GM21529 (cell line): ENCODE measurements at regions not wholly inside any gene's neighbourhood (a gene's known extent, or its start where the extent isn't known, plus 50 kb on each side); places are given as distances from the start of the nearest gene placed in this dataset.

ENCODE experiments used
- ATAC-seq: cut with Tn5 transposase; IDR thresholded peaks from one replicate; pipeline ENCODE4 v1.9.1; 2021; ENCODE audit not compliant: unreplicated experiment

DNA sequence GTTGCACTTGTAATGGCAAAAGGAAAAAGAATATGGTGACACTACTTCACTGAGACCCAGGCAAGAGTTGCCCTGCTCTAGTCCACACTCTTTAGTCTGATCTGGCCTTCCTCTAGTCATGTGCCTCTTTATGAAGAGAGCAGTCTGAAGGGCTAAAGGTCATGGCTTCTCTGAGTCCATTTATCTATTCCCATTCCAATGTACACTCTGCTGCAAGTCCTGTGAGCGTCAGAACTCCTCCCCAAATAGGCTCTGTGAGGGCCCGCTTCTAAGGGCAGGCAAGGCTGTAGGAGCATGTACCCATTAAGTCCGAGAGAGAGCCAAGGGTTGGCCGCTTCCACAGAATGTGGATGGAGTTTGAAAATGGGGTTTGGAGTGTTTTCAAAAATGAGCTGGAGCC, 209.3 kb downstream of the AHR start:
- no peak for ATAC-seq

DNA sequence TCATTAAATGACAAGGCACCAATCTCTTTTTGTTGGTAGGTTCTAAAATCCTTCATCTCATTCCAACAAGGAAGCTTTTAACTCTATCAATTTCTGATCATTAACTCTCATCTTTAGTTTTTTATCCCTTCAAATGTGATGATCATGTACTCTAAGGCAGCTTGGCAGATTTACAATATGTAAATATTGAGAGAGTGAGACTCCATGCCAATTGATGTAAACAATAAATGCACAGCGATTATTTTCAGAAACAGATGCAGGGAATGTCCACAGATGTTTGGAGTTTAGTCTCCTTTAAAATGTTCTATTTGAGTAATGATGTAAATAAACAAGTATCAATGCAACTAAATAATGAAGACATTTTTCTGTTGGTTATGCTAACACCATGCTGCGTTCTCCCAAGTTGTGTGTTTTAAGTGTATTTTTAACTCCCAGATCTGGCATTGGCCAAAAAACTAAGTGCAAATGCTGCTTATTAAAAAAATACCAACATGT, 213.8 kb downstream of the AHR start:
- no peak for ATAC-seq

GRCh38 chr7:17516771-17517170, 218.3 kb downstream of the AHR start:
- no peak for ATAC-seq

GRCh38 chr7:17520941-17521340, 222.5 kb downstream of the AHR start:
- ATAC-seq, result no peak

GRCh38 chr7:17521437-17521836, 223.0 kb downstream of the AHR start:
- no peak for ATAC-seq

- ATAC-seq, result no peak
These were observed 225.6 kb downstream of the AHR start for GRCh38 chr7:17523813-17524739.

GRCh38 chr7:17524746-17525145, 226.3 kb downstream of the AHR start:
- ATAC-seq, result no peak

- ATAC-seq, result no peak
These were observed 228.2 kb downstream of the AHR start for GRCh38 chr7:17526621-17527020.

DNA sequence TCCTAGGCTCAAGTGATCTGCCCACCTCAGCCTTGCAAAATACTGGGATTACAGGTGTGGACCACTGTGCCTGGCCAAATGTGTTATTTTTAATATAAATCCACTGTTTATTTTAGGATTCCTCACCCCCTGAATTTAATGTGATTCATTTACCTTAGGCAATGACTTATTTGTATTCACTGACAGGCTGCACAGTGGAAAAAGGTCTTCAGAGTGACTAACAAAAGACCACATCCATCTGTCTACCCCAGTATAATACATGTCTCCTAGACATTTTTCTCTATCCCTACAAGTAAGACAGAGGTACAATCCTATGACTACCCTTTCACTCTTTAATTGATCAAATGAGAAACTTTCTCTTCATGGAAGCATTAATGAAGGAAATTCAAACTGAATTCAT, 230.2 kb downstream of the AHR start:
- no peak for ATAC-seq

DNA sequence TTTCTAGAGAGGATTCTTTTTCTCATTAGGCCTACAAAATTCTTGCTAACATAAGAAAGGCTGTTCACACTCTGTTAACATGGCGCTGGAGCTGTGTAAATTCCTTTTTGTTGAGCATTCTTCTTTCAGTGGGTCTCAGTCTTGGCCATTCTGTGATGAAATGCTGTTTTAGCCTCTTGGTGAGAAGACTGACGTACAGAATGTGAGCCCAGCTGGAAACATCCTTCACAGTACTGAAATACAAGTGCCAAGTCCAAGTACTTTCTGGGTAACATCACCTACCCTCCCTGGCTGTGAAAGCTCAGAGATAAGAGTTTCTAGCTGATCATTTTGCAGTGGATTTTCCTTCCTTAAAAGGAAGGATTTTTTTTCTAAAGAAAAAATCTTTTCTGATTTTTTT, 231.8 kb downstream of the AHR start:
- ATAC-seq, result no peak

DNA sequence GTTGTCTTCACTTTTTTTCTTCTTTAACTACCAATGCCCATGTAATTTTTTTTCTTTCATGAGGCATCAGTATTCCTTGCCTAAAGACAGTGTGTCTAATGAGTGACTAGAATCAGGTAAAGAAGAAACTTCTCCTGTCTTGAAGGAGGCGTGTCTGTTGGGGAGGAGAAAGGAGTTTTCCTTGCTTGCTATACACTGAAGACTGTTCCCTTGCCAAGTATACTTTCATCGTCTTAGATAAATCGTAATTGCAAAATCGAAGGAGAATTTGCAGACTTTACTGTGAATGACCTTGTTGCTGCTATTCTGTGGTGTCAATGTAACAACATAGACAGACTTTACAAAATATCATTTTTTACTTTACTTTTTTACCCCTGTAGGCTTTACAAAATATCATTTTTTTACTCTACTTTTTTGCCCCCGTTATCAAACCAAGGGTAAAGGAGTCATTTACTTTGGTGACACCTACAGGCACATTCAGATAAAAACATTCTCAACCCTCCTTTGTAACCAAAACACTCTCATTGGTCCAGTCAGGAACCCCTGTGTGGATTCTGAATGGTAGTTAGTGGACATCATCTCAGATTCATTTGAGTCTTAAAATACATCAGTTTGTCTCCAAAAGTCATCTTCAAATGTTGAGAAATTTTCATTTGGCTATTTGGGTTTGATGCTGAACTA, 232.4 kb downstream of the AHR start:
- peak; percentile 66 for ATAC-seq

GRCh38 chr7:17532861-17533404, 234.5 kb downstream of the AHR start:
- no peak for ATAC-seq

GRCh38 chr7:17534348-17534747, 235.9 kb downstream of the AHR start:
- ATAC-seq, result no peak

GRCh38 chr7:17535776-17536175, 237.3 kb downstream of the AHR start:
- ATAC-seq, result no peak

GRCh38 chr7:17544401-17544800, 245.9 kb downstream of the AHR start:
- no peak for ATAC-seq

DNA sequence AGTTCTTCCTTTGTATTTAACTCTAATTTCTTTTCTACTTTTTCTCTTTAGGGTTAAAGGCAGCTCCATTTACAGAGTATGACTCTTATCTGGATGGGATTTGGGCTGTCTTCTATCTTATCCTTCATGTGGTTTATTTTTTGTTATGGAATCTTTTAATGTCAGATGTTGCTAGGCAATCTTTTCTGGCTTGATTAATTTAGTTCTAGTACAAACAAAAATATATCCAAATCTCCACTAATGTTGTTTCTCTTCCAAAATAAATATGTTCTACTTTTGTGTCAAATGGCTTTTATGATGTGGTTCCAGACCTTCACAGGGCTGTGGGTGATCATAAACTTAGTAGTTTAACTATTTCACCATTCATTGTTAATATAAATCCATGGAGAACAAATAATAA, 246.9 kb downstream of the AHR start:
- no peak for ATAC-seq

DNA sequence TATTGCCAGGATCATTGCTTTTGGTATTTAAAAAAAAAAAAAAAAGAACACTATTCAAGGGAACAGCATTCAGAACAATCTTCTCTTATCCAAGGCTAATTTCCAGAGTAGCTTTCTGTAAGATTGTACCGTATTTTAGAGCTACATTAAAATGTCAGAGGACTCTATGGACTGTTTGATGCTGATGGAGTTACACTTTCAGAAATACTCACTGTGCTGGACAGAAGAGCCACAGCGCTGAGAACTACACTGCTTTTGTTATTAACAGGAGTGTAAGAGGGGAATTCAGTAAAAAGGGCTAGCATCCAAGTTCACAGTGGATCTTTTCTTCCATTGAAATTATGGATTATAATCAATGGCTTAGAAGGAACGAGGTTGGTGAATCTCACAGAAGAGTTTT, 247.7 kb downstream of the AHR start:
- ATAC-seq, result no peak

DNA sequence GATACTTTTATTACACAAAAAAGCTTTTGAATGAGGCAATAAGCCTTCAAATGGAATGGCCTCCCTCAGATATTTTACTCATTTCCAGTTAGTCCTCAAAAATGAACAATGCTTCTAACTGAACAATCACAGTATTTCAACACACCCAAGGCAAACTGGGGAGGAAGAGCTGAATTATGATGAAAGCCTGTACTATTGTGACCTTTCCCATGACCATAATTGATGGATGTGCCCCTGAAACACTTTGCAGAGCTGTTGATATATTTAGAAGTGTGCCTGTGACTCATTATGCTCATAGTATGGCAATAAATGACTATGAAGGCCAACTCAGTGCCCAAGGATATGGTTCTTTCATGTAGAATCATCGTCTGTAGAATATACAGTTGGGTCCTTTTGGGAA, 248.1 kb downstream of the AHR start:
- no peak for ATAC-seq

DNA sequence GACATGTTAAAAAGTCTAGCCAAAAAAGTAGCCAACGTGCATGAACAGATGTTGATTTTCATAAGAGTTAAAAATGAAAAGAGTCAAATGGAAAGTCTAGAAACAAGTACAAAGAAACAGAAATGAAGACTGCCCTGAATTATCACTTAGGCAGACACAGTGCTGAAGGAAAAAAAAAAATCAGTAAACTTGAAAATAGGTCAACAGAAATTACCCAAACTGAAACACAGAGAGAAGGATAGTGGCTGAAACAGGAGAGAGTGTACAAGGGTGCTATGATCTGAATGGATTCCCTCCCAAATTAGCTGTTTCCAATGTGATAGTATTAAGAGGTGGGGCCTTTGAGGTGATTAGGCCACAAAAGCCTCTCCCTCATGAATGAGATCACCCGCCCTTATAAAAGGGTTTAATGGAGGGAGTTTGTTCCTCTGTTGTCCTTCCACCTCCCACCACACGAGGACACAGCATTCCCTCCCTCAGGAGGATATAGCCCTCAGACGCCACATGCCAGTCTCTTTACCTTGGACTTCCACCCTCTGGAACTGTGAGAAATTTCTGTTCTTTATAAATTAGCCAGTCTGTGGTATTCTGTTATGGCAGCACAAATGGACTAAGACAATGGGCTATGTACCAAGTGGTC, 249.7 kb downstream of the AHR start:
- no peak for ATAC-seq

DNA sequence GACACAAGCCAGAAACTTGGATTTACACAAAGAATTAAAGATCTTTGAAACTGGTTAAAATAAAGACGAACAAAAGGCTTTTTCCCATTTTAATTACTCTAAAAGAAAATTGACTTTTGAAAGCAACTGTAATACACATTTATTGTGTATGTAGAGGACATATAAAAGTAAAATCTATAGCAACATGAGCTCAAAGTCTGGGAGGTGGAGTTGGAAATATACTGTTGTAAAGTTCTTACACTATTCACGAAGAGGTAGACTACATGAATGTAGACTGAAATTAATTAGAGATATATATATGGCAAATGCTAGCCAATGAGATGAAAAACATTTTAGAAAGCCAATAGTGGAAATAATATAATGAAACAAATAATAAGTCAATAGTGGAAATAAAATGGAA, 251.0 kb downstream of the AHR start:
- ATAC-seq, result no peak

DNA sequence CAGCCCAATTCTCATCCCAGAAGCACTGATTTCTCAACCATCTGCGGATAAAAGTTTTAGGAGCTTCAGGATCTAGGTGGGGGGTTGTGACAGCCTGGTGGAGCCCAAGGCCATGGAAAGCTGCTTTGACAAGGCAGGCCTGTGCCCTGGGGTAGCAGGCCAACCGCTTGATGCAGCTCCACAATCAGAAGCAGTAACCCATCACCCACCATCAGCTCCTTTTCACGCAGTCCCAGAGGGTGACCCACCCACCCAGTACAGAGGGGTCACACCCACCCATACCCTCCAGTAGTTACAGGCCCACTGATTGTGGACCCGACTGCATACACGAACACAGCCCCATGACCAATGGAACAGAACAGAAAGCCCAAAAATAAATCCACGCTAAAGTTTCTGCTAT, 253.9 kb downstream of the AHR start:
- ATAC-seq, result no peak
